Right atrium auricular region (tissue), 2 donors: ENCODE measurements at regions not wholly inside any gene's neighbourhood (a gene's known extent, or its start where the extent isn't known, plus 50 kb on each side); places are given as distances from the start of the nearest gene placed in this dataset.
"Not testable (repeated sequence)": the region's sequence is repeated elsewhere in the genome, so short reads cannot be mapped to it uniquely, and the experiment has no call there.

Source experiments
- DNase-seq: peaks from one replicate; pipeline ENCODE4 v3.0.0-alpha.2; 2019; ENCODE audit warnings: low spot score
- H3K27ac ChIP-seq, 2 donors: fragments of 200-600 bp; sonication (generic); 1 replicate in 1 of 2; 2 replicates in 1 of 2; pipeline ENCODE4 v1.5.1; 2016 to 2019
- H3K27me3 ChIP-seq, 2 donors: fragments of 200-600 bp; sonication (generic); one replicate each; pipeline versions ENCODE4 v1.5.1 to v1.6.0; 2017 to 2019
- H3K36me3 ChIP-seq: fragments of 200-600 bp; sonication (generic); one replicate; pipeline ENCODE4 v1.5.1; 2016
- H3K4me1 ChIP-seq, 2 donors: fragments of 200-600 bp; sonication (generic); one replicate each; pipeline versions ENCODE4 v1.5.1 to v1.6.0; 2017 to 2019
- H3K4me3 ChIP-seq, 2 donors: fragments of 200-600 bp; sonication (generic); 1 replicate in 1 of 2; 2 replicates in 1 of 2; pipeline ENCODE4 v1.5.1; 2017 to 2019; ENCODE audit warnings: mild to moderate bottlenecking in 1 of 2, moderate library complexity in 1 of 2
- H3K9me3 ChIP-seq, 2 donors: fragments of 200-600 bp; sonication (generic); one replicate each; pipeline ENCODE4 v1.5.1; 2019
- TF ChIP-seq, protein P1 (sequence below), 2 donors: fragments of 200-600 bp; sonication (generic); IDR thresholded peaks; one replicate each; pipeline ENCODE4 v1.5.1; 2019; ENCODE audit warnings: antibody characterized with exemption in 2 of 2

DNA sequence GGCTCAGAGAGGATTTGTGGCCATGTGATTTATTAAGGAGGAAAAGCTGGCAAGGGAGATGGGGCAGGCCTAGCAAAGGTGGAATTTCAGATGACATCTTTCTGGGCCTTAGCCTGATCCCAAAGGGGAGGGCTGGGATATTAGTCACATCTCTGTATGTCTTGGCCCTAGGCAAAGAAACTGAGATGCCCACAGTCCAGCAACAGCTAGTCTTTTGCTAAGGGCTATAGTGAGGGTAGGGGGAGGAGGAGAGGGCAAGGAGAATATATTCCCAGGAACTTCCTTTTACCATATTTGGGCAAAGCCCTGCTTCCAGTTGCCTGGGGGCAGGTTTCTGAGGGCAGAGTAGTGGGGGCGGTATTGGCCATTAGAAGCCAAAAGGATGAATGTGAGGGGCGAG is 209.8 kb upstream of the NR3C2 start:
- H3K4me3 ChIP-seq = no peak overlapping the region
- no peaks in the 10 kb centered on the region for H3K9me3 ChIP-seq
- H3K27ac ChIP-seq = no peak overlapping the region
- no peaks in the 10 kb centered on the region for H3K27me3 ChIP-seq
- no peaks in the 10 kb centered on the region for H3K4me1 ChIP-seq
- no peaks in the 10 kb centered on the region for H3K36me3 ChIP-seq
- TF ChIP-seq, protein P1, sequence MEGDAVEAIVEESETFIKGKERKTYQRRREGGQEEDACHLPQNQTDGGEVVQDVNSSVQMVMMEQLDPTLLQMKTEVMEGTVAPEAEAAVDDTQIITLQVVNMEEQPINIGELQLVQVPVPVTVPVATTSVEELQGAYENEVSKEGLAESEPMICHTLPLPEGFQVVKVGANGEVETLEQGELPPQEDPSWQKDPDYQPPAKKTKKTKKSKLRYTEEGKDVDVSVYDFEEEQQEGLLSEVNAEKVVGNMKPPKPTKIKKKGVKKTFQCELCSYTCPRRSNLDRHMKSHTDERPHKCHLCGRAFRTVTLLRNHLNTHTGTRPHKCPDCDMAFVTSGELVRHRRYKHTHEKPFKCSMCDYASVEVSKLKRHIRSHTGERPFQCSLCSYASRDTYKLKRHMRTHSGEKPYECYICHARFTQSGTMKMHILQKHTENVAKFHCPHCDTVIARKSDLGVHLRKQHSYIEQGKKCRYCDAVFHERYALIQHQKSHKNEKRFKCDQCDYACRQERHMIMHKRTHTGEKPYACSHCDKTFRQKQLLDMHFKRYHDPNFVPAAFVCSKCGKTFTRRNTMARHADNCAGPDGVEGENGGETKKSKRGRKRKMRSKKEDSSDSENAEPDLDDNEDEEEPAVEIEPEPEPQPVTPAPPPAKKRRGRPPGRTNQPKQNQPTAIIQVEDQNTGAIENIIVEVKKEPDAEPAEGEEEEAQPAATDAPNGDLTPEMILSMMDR (IDR thresholded peaks at IDR 0.05) = no peak
- no peak for DNase-seq

DNA sequence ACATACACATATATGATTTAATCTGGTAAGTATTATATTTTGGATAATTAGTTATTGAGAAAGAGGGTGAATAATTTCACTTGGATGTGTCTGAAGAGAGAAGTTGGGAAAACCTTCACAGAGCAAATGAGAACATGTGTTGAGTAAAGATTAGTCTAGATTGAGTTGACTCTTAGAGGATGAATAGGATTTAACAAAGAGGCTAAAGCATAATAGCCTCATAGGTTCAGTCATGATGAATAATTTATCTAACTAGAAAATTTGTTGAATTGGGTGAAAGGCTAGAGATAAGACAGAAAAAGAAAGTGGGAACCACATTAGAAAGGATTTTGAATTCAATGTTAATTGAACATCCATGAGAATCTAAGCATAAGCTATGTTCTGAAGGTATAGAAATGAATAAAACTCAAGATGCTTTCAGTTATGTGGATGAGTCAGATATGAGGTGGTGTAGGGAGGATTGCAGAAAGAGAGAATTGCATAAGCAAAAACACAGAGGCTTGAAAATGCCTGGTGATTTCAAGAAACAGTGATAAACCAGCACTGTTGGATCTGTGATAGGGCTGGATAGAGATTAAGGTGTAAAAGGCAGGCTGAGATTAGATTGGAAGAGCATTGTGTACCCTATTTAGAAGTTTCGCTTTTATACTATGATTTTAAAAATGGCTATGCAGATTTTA is 207.6 kb upstream of the NR3C2 start:
- Histone ChIP-seq H3K9me3 (no peaks in the 10 kb centered on the region), H3K4me1 (no peaks in the 10 kb centered on the region), H3K4me3 (no peak overlapping the region), H3K27me3 (no peaks in the 10 kb centered on the region), H3K27ac (no peak overlapping the region), H3K36me3 (no peaks in the 10 kb centered on the region)
- TF ChIP-seq, protein P1 (IDR thresholded peaks at IDR 0.05) = no peak
- no peak for DNase-seq

DNA sequence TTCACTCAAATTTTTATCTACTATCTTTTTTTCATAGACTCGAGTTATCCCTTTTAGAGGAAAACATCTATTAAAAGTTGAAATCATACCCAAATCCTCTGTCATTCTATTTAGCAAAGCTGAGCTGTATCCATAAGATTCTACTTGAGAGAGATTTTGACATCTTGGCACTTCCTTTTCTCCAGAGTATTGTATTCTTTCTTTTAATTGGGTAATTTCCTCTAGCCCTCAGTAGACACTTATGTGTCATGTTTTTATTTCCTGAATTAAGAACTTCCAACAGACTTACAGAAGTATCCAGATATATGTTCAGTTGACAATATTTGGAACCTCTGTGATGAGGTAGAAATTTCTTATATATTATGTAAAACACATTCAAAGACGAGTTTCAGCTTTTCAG is 201.6 kb upstream of the NR3C2 start:
- Histone ChIP-seq H3K27me3 (no peaks in the 10 kb centered on the region), H3K4me3 (no peak overlapping the region), H3K4me1 (no peaks in the 10 kb centered on the region), H3K9me3 (peaks cover 0 to under 1% of the 10 kb centered on the region in 2 donors), H3K36me3 (no peaks in the 10 kb centered on the region), H3K27ac (no peak overlapping the region)
- TF ChIP-seq, protein P1 (IDR thresholded peaks at IDR 0.05) = no peak
- no peak for DNase-seq

DNA sequence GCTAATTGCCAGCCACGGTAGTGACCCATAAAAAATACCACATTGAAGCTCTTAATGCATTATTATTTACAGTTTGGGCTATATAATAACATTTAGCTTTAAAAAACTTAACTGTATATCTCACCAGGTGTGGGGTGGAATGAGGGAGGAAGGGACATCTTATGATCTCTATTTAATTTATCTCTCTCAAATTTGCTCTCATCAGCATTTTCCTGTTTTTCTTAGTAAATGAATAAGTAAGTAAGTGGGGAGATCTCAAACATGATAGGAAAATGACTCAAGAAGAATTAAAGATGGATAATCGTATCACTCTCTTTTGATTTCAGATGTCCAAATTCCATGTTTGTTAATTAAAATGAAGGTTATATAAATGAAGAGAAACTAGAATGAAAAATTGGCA is 200.7 kb upstream of the NR3C2 start:
- Histone ChIP-seq H3K4me3 (no peak overlapping the region), H3K9me3 (peaks cover 0 to 10% of the 10 kb centered on the region in 2 donors), H3K27me3 (no peaks in the 10 kb centered on the region), H3K36me3 (no peaks in the 10 kb centered on the region), H3K4me1 (no peaks in the 10 kb centered on the region), H3K27ac (no peak overlapping the region)
- no peak for DNase-seq
- TF ChIP-seq, protein P1 (IDR thresholded peaks at IDR 0.05) = no peak

DNA sequence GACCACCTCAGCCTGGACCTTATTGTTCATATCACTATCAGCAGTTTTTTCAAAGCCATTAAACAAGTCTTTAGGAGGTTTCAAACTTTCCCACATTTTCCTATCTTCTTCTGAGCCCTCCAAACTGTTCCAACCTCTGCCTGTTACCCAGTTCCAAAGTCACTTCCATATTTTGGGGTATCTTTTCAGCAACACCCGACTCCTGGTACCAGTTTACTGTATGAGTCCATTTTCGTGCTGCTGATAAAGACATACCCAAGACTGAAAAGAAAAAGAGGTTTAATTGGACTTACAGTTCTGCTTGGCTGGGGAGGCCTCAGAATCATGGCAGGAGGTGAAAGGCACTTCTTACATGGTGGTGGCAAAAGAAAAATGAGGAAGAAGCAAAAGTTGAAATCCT is 195.9 kb upstream of the NR3C2 start:
- H3K27me3 ChIP-seq, H3K4me3 ChIP-seq, H3K27ac ChIP-seq, H3K36me3 ChIP-seq, DNase-seq, H3K4me1 ChIP-seq: not testable (repeated sequence)
- peaks cover 0 to 20% of the 10 kb centered on the region in 2 donors for H3K9me3 ChIP-seq

DNA sequence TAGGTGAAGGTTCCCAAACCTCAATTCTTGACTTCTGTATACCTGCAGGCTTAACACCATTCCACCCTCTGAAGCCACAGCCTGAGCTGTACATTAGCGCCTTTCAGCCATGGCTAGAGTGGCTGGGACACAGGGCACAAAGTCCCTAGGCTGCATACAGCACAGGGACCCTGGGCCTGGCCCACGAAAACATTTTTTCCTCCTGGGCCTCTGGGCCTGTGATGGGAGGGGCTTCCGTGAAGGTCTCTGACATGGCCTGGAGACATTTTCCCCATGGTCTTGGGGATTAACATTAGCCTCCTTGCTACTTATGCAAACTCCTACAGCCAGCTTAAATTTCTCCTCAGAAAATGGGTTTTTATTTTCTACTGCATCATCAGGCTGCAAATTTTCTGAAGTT is 195.2 kb upstream of the NR3C2 start:
- H3K4me1 ChIP-seq, H3K27ac ChIP-seq, H3K4me3 ChIP-seq, H3K27me3 ChIP-seq, H3K36me3 ChIP-seq, DNase-seq: not testable (repeated sequence)
- peaks cover 0 to 20% of the 10 kb centered on the region in 2 donors for H3K9me3 ChIP-seq

DNA sequence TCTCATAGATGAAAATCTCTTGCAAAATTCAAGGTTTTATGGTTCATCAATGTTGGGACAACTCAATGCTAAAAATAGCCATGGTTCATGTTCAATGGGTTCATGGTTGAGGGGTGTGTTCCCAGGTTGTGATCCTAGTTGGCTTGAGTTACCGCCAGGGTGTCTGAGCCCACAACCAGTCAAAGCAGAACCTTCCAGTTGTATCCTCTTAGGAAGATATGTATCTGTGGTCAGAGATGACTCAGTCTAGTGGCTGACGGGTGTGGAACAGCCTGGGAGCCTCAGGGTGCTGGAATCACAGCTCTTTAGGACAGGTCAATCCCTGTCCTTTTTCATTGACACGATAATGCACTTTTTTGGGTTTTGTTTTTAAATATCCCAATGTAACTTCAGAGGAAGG is 192.3 kb upstream of the NR3C2 start:
- Histone ChIP-seq H3K27ac (no peak overlapping the region), H3K4me1 (no peaks in the 10 kb centered on the region), H3K4me3 (no peak overlapping the region), H3K36me3 (no peaks in the 10 kb centered on the region), H3K9me3 (peaks cover 0 to 20% of the 10 kb centered on the region in 2 donors), H3K27me3 (no peaks in the 10 kb centered on the region)
- no peak for DNase-seq
- TF ChIP-seq, protein P1 (IDR thresholded peaks at IDR 0.05) = no peak
